GM18909 (cell line): ENCODE measurements at regions not wholly inside any gene's neighbourhood (a gene's known extent, or its start where the extent isn't known, plus 50 kb on each side); places are given as distances from the start of the nearest gene placed in this dataset.

Experiments
- ATAC-seq: cut with Tn5 transposase; IDR thresholded peaks from one replicate; pipeline ENCODE4 v1.9.1; 2021; ENCODE audit warnings: mild to moderate bottlenecking; ENCODE audit not compliant: unreplicated experiment, poor library complexity

DNA sequence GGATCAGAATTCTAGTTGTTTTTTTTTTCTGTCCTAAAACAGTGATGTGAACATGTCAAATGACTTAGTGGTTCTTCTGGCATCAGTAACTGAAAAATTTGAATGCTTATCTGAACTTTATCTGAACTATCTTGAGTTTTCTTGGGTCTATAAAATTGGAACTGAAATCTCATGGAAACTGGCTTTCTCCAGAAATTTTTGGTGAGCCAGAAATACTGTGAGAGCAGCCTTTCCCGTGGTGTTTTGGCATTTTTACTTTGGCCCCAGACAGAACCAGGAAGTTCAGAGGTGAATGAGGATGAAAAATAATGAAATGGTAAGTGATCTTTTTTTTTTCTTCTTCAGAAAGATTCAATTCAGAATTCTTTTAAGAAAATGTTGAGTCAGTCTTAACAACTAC is 89.5 kb upstream of the CCDC91 start:
- no peak for ATAC-seq

DNA sequence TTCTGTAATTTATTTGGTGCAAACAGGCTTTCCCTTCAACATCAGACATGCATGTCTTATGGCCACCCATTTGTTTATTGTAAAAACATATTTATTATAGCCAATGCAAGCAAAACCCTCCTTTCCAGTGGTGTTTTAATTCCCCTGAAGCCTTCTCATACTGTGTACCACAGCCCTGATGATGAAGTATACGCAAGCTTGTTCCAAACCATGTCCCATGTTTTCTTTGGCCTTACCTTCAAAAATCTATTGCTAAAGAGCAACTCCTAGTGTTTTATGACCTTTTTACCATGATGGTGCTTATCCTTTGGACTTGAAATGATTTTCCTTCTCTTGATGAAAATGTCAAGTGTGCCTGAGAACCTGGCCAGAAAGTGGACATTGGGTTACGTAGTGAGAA is 85.9 kb upstream of the CCDC91 start:
- ATAC-seq, result no peak

DNA sequence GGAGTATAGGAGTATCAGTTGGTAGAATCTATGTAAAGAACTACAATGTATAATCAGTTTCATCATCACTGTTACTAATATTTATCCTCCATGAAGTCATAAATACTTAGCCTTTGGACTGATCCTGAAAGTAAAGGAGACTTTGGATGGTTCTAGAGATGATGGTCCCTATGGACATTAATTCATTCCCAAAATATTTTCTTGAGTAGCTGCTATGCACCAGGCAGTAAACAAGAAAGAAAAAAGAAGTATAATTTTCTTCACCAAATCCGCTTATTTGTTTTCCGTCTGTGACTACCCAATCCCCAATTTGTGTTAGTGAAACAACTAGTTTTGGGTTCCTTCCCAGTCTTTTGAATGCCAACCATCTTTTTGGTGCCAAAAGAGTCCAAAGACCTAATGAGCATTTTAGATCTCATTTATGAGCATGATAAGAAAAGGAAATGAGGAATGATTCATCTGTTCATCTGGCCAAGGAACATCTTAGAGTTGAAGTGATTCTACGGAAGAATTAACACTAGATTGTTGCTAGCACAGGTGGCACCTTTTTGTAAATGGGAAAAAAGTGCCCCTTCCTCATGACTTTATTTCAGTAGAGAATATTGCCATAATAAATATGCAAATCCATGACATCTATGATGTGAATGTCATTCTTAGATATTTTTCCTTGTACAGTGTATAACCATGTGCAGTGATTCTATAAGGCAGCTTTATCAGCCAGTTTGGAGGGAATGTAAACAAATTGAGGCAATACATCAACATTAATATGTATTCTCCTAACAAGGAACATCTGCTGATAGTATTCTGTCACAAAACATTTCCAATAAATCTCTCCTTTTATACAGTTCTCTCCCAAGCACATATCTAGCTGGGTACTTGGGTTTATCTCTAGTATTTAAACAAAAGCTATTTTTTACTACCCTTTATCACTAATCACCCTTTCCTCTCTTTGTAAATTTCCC is 85.1 kb upstream of the CCDC91 start:
- no peak for ATAC-seq

DNA sequence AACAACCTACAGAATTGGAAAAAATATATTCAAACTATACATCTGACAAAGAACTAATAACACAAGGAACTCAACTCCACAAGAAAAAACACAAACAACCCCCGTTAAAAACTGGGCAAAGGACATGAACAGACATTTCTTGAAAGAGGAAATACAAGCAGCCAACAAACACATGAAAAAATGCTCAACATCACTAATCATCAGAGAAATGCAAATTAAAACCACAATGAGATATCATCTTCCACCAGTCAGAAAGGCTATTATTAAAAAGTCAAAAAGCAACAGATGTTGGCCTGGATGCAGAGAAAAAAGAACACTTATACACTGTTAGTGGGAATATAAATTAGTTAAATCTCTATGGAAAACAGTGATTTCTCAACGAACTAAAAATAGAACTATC is 82.6 kb upstream of the CCDC91 start:
- ATAC-seq, result no peak

DNA sequence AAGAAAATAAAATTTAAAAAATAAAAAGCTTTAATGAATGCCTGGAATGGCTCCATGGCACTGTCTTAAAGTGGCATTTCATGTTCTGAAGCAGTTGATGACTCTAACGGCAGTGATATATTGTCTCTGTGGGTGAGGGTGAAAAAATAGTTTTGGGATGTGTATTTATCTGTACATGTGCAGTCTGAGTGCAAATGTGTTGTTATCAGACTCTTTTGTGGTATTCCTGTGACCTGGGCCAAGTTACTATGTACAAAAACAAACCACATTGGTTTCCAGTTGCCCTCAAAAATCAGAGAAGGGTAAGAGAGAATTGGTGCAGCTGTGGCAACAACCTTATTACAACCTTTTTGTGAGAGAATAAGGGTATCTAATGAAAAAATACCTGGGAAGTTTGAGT is 81.7 kb upstream of the CCDC91 start:
- no peak for ATAC-seq

DNA sequence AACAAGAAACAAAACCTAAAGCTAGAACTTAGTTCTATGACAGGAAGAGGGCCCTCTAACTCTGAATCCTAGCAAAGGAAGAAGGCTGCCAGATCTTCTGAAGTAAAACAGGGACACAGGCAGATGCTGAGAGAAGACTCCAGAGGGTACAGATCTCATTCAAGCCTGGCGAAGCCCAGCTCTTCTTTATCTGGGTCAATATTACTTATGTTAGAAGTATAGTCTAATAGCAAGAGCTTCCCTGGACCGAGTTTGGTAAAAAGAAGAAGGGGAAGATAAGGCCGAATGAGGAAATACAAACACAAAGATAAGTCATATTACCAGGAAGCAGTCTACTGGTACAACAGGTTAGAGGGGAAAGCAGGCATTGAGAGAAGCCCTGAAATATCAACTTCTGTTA is 79.9 kb upstream of the CCDC91 start:
- ATAC-seq, result no peak

DNA sequence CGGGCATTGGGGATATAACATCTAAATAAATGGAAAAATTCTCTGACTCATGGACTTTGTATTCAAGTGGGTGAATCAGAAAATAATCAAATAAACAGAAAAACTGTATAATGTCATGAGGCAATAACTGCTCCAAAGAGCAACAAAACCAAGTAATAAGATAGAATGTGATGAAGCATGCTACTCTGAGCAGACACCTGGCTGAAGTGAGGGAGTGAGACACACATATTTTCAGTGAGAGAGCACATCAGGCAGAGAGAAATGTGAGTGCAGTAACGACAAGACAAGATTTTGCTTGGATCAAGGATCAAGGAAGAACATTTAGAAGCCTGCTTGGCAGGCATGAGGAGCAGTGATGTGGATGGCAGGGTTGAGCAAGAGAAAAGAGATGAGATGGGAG is 75.8 kb upstream of the CCDC91 start:
- ATAC-seq, result no peak

DNA sequence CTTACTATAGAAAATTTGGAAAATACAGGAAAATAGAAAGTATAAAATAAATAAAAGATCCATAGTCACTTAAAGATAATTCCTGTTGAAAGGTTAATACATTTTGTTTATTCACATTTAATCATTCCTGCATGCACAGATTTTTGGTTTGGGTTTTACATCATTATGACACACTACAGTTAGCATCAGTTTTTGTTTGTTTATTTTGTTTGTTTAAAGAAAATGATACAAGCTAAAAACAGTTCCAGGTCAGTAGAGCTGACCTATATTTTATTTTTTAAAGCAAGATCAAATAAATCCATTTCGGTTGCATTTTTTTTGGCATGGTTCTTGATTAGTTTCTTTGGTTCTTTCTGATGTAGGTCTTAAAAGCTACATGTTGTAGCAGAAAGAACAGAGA is 68.8 kb upstream of the CCDC91 start:
- ATAC-seq, result no peak

DNA sequence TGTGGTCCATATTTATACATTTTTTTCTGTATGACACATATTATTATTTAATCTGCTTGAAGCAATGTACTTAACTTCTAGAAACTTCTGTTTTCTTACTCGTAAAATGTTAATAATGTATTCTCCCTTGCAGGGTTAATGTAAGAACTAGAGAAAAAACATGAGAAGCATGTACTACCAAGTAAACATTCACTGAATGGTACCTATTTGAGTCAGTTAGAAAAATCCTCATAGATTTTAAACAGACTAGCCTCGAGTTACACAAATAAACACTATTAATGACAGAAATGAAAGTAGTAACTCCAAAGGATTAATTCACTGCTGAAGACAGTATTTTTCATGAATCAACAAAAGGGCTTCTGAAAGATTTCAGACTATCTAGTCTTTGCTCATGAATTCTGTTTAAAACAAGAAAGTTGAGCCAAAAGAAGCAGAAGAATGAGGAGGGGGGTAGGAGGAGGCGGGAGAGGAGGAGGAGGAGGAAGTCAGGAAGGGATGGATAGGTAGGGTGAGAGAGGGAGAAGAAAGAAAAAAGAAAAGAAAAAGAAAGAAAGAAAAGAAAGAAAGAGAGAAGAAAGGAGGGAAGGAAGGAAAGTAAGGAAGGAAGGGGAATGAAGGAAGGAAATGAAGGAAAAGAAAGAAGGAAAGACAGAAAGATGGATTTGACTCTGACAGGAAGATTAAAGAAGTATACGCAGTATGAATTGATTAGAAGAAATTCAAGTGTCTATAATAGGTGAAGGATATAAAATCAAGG is 68.2 kb upstream of the CCDC91 start:
- no peak for ATAC-seq

DNA sequence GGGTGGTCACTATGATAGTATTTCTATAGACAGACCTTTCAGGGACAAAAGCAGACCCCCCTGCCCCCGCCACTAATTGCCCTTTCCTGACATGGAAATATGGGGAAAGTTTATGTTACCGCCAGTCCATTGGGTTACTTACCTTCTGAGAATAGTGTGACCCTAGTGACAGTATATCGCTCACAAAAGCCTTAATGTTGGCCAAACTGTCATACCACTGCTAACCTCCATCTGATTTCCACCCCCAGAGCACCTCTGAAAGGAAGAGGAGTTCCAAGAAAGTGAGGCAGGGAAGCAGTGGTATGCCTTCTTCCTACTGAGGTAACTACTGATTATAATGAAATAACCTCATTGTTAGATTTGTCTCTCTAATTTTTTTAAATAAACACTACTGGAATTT is 67.5 kb upstream of the CCDC91 start:
- ATAC-seq, result no peak

DNA sequence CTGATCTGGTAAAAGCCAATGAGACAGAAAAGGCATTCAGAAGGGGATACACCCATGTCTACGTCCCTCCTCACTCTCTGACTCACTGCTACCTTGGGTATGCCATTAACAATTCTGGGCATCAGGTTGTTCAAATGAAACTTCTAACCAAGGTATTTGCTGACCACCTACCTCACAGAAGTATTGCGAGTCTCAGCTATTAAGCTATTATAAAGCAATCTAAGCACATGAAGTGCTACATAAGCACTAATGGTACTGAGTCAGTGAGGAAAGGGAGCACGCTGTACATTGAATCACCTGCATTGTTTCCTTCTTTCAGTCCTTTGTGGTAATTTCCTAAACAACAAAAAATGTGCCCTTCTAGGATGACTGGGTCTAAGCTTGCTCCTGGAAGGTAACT is 62.8 kb upstream of the CCDC91 start:
- ATAC-seq, result no peak

DNA sequence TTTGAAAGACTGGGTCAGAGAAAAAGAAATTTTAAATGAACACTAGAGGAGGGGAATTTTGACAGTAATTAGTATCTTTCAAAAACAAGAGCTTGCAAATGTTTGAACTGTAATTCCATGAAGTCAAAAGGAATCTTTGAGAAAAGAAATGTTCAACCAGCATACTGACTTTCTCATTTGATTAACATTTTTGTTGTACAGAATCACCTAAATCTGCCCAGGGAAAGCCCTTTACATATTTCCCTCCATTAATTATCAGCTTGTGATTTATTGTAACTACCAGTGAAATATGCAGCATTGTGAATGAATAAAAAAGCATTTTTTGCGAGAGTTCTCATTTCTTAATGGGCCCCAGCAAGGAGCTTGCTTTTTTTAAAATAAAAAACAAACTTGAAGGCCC is 61.2 kb upstream of the CCDC91 start:
- ATAC-seq, result no peak

DNA sequence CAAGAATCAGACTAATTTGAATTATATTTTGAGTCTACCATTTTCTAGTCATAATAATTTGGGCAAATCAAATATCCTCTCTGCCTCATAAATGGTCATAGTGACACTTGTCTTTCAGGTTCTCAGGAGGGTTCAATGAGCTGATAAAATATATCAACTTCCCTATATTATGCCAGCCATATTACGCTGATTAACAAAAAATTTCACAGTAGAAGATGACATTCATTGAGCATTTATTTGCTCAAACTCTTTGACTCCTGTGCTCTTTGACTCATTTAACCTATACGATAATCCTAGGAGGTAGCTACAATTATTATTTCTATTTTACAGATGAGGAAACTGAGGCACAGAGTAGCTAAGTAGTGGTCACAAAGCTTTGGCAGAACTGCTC is 60.0 kb upstream of the CCDC91 start:
- ATAC-seq, result no peak

DNA sequence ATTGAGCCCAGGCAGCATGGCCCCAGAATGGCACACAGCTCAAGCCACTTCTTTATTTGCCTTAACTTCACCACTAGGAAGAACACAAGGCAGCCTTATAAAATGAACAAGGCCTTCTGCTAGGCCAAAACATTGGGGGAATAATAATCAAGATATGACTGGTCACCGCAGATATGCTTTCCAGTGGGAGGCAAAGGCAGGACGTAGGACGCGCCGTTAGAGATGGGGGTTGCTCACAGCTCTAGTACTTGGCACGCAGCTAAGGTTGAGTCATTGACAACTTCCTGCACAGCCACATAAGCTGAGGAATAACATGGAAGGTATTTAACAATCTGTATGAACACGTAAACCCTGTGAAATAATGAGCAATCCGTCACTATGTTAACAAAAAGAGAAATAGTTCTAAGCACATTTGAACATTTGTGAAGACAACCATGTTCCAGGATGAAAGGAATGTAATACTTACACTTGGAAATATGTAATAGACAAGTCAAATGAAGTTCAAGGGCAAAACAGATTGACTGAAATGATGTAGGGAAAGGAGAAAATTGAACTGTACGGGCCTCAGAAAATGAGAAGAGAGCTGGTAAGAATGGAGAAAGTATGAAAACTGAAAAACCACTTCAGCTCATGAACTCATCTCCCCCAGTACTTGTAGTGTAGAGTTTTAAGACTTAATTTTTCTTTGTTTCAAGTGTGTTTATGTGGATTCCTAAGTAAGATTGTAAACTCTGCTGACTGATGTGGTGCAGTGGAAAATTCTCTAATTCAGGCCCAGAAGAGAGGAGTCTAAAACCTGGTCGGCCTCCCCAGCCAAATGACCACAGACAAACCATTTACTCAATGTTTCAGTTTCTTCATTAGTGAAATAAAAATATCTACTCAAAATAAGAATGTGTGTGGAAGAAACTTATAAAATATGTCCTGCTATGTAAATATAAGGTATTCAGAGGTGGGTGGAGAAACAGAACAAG is 59.3 kb upstream of the CCDC91 start:
- no peak for ATAC-seq

DNA sequence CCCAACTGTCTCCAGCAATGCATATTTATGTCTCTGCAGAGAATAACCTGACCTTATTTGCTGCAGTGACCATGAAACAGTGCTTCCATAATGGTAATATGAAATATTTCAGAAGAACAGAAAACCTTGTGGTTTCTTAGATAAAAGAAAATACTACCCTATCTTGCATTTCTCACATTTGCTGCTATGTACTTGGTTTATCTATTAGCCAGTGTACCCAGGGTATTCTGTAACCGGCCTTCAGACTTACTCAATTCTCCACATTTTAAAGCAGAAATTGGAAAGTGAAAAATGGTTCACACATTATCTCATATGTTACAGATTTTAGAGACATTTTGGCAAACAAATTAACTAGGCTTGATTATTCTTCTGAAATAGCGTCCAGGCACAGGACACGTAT is 57.9 kb upstream of the CCDC91 start:
- no peak for ATAC-seq

DNA sequence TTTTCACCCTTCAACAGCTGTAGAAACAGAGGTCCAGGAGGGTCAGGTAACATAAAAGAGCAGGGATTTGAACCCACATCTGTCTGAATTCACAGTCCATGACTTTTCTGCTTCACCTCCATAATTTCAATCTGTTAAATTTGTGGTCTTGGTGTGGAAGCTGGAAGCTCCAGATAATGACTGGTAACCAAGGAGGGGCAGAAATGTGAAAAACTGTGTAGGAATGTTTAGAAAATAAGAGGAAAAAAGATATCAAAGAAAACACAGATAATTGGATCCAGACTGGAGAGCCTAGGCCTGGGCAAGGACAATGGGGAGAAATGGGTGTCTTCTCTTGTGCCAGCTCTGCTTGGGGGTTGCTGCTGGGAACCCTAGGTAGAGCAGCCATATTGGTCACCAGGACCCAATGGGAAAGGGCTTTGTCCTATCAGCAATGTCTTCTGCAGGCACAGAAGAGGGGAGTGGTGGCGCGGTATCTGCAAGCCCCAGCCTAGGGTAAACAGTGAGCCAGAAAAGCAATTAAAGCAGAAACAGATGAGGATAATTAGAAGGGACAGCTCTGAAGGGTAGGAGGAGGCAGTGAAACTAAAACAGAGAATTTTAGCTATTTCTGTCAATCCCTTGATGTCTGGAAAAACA is 54.3 kb upstream of the CCDC91 start:
- ATAC-seq, result no peak

DNA sequence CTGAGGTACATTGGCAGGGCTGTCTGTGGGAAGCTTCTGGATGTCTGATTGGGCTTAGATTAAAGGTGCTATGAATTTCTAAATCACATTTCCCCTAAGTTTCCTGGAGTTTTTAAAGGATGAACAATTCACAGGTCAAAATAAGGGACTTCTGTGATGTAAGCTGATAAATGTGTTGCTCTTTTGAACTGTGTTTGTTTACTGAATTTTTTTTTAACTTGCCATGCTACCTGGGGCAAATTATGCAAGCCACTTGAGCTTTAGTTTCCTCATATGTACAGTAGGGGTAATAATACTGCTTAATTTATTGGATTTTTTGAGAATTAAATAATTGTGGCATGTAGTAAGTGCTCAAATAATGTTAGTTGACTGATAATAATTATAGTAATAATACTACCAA is 52.8 kb upstream of the CCDC91 start:
- no peak for ATAC-seq

DNA sequence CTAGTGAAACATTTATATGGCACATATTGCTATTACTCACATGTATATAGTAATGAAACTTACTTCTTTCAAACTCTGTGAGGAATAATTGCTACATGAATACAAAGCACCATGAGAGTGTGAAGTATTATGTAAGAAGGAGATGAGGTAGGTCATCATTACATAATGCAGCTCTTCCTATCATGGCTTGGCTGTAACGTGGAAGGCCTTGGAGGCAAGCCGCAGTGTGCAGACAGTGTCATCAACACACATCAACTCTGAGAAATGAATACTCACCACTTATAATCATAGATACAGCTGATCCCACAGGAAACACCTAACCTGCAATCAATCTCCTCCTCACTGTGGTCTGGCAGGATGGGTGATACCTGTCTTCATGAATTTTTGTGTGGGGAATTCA is 49.9 kb upstream of the CCDC91 start:
- ATAC-seq, result no peak
